OCI-LY1 (cell line): ENCODE measurements at regions not wholly inside any gene's neighbourhood (a gene's known extent, or its start where the extent isn't known, plus 50 kb on each side); places are given as distances from the start of the nearest gene placed in this dataset.

Experiments used
- H2AFZ ChIP-seq: fragments of 200-600 bp; sonication (generic), shearing (Covaris generic); 2 replicates; pipeline ENCODE4 v1.6.0; 2014; ENCODE audit warnings: antibody characterized with exemption, mild to moderate bottlenecking, low read length
- H3F3A ChIP-seq: fragments of 200-600 bp; sonication (generic), shearing (Covaris generic); 2 replicates; pipeline ENCODE4 v1.6.0; 2014; ENCODE audit warnings: mild to moderate bottlenecking, antibody characterized with exemption, low read length, moderate library complexity; ENCODE audit not compliant: insufficient read depth
- H3K27ac ChIP-seq: fragments of 200-600 bp; sonication (generic); 2 replicates; pipeline ENCODE4 v1.5.1; 2014; ENCODE audit warnings: low read length, mixed run types, mild to moderate bottlenecking, low read depth; ENCODE audit not compliant: poor library complexity, severe bottlenecking
- H3K27me3 ChIP-seq: fragments of 200-600 bp; sonication (generic); 2 replicates; pipeline ENCODE4 v1.6.0; 2014; ENCODE audit warnings: antibody characterized with exemption, mild to moderate bottlenecking, low read length, moderate library complexity; ENCODE audit not compliant: insufficient read depth
- H3K36me3 ChIP-seq: fragments of 200-600 bp; sonication (generic); 2 replicates; pipeline ENCODE4 v1.6.1; 2014; ENCODE audit warnings: mild to moderate bottlenecking, antibody characterized with exemption, low read length, moderate library complexity, mixed read lengths; ENCODE audit not compliant: insufficient read depth
- H3K4me1 ChIP-seq: fragments of 200-600 bp; sonication (generic); 2 replicates; pipeline ENCODE4 v1.5.1; 2014; ENCODE audit warnings: mild to moderate bottlenecking, low read length, moderate library complexity; ENCODE audit not compliant: insufficient read depth, severe bottlenecking
- H3K4me2 ChIP-seq: fragments of 200-600 bp; sonication (generic), shearing (Covaris generic); 2 replicates; pipeline ENCODE4 v1.6.1; 2014; ENCODE audit warnings: low read length
- H3K4me3 ChIP-seq: fragments of 200-600 bp; sonication (generic); 2 replicates; pipeline ENCODE4 v1.5.1; 2014; ENCODE audit warnings: low read length, low read depth, mild to moderate bottlenecking, mixed read lengths; ENCODE audit not compliant: poor library complexity, severe bottlenecking
- H3K79me2 ChIP-seq: fragments of 200-600 bp; shearing (Covaris generic); 2 replicates; pipeline ENCODE4 v1.6.1; 2016; ENCODE audit warnings: mixed run types, low read length, mixed read lengths; ENCODE audit not compliant: insufficient read depth
- H3K9ac ChIP-seq: fragments of 200-600 bp; sonication (generic), shearing (Covaris generic); 2 replicates; pipeline ENCODE4 v1.6.1; 2014; ENCODE audit warnings: mild to moderate bottlenecking, low read length, mixed read lengths
- H3K9me2 ChIP-seq: fragments of 200-600 bp; sonication (generic), shearing (Covaris generic); 2 replicates; pipeline ENCODE4 v1.6.1; 2014; ENCODE audit warnings: low read depth, mild to moderate bottlenecking, low read length, mixed read lengths
- H3K9me3 ChIP-seq: fragments of 200-600 bp; shearing (Covaris generic); 2 replicates; pipeline ENCODE4 v1.6.1; 2014; ENCODE audit warnings: low read length, mixed read lengths
- H4K20me1 ChIP-seq: fragments of 200-600 bp; sonication (generic), shearing (Covaris generic); 2 replicates; pipeline ENCODE4 v1.6.0; 2016; ENCODE audit warnings: mild to moderate bottlenecking, low read length; ENCODE audit not compliant: insufficient read depth
- EZH2 ChIP-seq: fragments of 200-600 bp; sonication (generic), shearing (Covaris generic); IDR thresholded peaks from 2 replicates; pipeline ENCODE4 v1.8.0; 2017; ENCODE audit warnings: borderline replicate concordance, mixed run types, mild to moderate bottlenecking, antibody characterized with exemption, low read length, moderate library complexity, mixed read lengths
- TF ChIP-seq, protein P1 (sequence below): fragments of 200-600 bp; sonication (generic), shearing (Covaris generic); IDR thresholded peaks from 2 replicates; pipeline ENCODE4 v1.5.1; 2017; ENCODE audit warnings: mild to moderate bottlenecking, antibody characterized with exemption, low read length, moderate library complexity, mixed read lengths

DNA sequence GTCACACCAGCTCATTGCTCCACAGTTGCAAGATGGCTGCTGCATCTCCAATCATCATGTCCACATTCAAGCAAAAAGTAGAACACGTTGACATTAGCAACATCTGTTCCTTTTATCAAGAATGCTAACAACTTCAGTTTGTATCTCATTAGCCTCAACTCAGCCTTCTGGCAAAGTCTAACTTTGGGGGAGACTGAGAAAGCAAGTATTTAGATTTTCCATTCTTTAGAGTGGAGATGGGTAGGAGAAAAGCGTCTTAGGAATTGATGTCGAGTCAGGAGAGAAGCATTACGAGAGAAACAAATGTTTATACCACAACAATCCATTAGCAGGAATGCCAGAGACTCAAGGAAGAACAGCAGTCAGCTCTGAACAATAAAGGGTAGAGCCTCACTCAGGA, 446.3 kb downstream of the ENC1 start:
- Histone ChIP-seq H3K79me2 (no peaks in the 10 kb centered on the region), H3K27me3 (no peaks in the 10 kb centered on the region), H3K36me3 (no peaks in the 10 kb centered on the region), H3K4me3 (no peak overlapping the region), H4K20me1 (no peaks in the 10 kb centered on the region), H3K4me2 (no peak overlapping the region), H3F3A (no peaks in the 10 kb centered on the region), H3K4me1 (no peaks in the 10 kb centered on the region), H3K9ac (no peak overlapping the region), H3K27ac (no peak overlapping the region), H3K9me3 (no peaks in the 10 kb centered on the region), H2AFZ (no peak overlapping the region), H3K9me2 (no peaks in the 10 kb centered on the region)
- TF ChIP-seq, protein P1, sequence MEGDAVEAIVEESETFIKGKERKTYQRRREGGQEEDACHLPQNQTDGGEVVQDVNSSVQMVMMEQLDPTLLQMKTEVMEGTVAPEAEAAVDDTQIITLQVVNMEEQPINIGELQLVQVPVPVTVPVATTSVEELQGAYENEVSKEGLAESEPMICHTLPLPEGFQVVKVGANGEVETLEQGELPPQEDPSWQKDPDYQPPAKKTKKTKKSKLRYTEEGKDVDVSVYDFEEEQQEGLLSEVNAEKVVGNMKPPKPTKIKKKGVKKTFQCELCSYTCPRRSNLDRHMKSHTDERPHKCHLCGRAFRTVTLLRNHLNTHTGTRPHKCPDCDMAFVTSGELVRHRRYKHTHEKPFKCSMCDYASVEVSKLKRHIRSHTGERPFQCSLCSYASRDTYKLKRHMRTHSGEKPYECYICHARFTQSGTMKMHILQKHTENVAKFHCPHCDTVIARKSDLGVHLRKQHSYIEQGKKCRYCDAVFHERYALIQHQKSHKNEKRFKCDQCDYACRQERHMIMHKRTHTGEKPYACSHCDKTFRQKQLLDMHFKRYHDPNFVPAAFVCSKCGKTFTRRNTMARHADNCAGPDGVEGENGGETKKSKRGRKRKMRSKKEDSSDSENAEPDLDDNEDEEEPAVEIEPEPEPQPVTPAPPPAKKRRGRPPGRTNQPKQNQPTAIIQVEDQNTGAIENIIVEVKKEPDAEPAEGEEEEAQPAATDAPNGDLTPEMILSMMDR, result no peak
- TF ChIP-seq EZH2, result no peak

DNA sequence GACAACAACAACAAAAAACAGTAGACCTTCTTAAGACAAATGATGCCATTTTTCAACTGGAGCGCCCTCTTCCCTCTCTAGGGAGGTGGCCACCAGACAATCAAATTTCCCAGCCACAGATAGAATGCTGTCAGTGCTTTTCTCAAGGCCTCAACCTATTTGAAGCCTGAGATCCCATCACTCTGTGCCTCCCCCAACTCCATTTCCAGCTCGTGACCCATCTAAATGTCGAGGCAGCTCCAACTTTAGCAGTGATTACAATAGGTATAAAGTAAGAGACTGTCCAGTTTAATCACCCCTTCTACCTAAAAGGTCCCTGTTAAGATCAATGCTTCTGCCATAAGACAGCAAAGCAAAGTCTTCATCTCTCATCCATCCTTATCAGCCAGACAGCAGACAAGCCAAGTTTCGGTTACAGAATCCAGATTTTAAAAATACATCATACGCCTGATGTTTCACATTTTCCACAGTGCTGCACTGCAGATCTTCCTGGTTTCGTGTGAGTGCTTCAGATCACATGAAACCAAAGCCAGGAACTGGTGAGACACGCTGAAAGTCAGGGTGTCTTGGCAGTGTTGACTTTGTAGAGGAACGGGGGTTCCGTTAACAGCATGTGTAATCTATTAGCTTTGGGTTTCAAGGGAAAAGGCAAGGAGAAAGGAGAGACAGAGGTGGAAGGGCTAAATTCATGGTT, 447.8 kb downstream of the ENC1 start:
- H2AFZ ChIP-seq, result no peak overlapping the region
- TF ChIP-seq, protein P1, result no peak
- no peak for TF ChIP-seq EZH2

DNA sequence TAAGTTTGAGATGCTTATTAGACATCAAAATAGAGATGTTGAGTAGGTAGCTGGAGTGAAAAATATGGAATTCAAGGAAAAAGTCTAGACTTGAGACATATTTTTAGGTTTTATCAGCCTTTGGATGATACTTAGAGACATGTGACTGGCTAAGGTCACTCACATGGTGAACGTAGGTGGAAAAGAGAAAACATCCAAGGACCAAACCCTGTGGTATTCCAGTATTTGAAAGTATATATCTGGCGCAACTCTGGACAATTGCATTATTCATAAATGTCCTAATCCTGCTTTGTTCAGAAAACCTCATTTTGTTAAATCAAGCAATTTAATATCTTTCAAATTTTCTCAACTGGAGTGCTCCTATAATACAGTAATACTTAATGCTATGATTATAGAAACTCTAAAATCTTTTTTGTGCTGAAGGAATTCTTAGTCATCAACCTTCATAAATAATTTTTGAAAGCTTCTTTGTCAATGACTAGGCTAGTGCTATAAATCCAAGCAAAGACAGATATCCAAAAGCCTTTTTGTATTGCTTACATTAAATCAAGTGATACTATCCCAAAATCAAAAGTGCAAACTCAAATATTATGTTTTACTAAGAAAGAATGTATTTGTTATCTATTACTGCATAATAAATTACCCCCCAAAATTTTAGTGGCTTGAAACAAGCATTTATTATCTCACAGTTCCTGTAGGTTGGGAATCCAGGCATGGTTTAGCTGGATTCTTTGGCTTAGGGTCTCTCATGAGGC, 452.0 kb downstream of the ENC1 start:
- no peak overlapping the region for H2AFZ ChIP-seq
- H3K36me3 ChIP-seq, result no peaks in the 10 kb centered on the region
- no peak overlapping the region for H3K4me3 ChIP-seq
- no peaks in the 10 kb centered on the region for H3K4me1 ChIP-seq
- no peaks in the 10 kb centered on the region for H3K9me3 ChIP-seq
- H3K79me2 ChIP-seq, result no peaks in the 10 kb centered on the region
- H3K27me3 ChIP-seq, result no peaks in the 10 kb centered on the region
- H3K9ac ChIP-seq, result no peak overlapping the region
- TF ChIP-seq, protein P1, result no peak
- TF ChIP-seq EZH2, result no peak
- H3K27ac ChIP-seq, result no peak overlapping the region
- no peaks in the 10 kb centered on the region for H3F3A ChIP-seq
- H3K9me2 ChIP-seq, result no peaks in the 10 kb centered on the region
- H3K4me2 ChIP-seq, result no peak overlapping the region
- no peaks in the 10 kb centered on the region for H4K20me1 ChIP-seq

More for the DNA sequence above, 447.8 kb downstream of the ENC1 start:
- H4K20me1 ChIP-seq, result no peaks in the 10 kb centered on the region
- H3K9ac ChIP-seq, result no peak overlapping the region
- no peaks in the 10 kb centered on the region for H3K27me3 ChIP-seq
- H3K4me1 ChIP-seq, result no peaks in the 10 kb centered on the region
- no peak overlapping the region for H3K27ac ChIP-seq
- no peaks in the 10 kb centered on the region for H3K79me2 ChIP-seq
- H3F3A ChIP-seq, result no peaks in the 10 kb centered on the region
- H3K36me3 ChIP-seq, result no peaks in the 10 kb centered on the region
- H3K4me2 ChIP-seq, result no peak overlapping the region
- no peaks in the 10 kb centered on the region for H3K9me2 ChIP-seq
- no peaks in the 10 kb centered on the region for H3K9me3 ChIP-seq
- H3K4me3 ChIP-seq, result no peak overlapping the region
